Uterus (tissue), 2 donors: ENCODE measurements at regions not wholly inside any gene's neighbourhood (a gene's known extent, or its start where the extent isn't known, plus 50 kb on each side); places are given as distances from the start of the nearest gene placed in this dataset.

Source experiments
- POLR2A ChIP-seq, 2 donors: fragments of 450-650 bp; IDR thresholded peaks; one replicate each; pipeline ENCODE4 v1.6.1; 2016; ENCODE audit warnings: antibody characterized with exemption in 2 of 2, mild to moderate bottlenecking in 1 of 2, moderate library complexity in 1 of 2
- TF ChIP-seq, protein P1 (sequence below), 4 experiments: fragments of 200-600 bp in 2 of 4; fragments of 450-650 bp in 2 of 4; sonication (generic) in 2 of 4; IDR thresholded peaks; one replicate each; pipeline ENCODE4 v1.5.1; 2016 to 2019; ENCODE audit warnings: antibody characterized with exemption in 4 of 4, mild to moderate bottlenecking in 2 of 4, moderate library complexity in 1 of 4

DNA sequence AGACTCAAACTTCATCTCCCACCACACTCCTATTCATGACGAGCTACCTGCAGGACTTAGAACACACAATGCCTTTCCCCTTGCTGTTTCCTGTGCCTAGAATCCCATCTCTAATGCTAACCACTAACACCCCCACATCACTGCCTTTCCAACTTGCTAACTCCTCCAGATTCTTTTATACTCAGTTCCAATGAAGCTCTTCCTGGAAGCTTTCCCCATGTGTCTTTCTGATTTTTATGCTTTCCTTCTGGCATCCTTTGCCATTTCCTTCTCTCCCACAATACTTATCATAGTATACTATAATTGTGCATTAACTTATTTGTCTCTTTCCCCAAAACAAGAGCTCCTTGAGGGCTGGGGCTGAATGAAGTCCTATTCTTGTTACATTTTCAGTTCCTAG lies 115.3 kb upstream of the PLPPR1 start:
- no peak for TF ChIP-seq POLR2A (IDR thresholded peaks at IDR 0.05)
- TF ChIP-seq, protein P1, sequence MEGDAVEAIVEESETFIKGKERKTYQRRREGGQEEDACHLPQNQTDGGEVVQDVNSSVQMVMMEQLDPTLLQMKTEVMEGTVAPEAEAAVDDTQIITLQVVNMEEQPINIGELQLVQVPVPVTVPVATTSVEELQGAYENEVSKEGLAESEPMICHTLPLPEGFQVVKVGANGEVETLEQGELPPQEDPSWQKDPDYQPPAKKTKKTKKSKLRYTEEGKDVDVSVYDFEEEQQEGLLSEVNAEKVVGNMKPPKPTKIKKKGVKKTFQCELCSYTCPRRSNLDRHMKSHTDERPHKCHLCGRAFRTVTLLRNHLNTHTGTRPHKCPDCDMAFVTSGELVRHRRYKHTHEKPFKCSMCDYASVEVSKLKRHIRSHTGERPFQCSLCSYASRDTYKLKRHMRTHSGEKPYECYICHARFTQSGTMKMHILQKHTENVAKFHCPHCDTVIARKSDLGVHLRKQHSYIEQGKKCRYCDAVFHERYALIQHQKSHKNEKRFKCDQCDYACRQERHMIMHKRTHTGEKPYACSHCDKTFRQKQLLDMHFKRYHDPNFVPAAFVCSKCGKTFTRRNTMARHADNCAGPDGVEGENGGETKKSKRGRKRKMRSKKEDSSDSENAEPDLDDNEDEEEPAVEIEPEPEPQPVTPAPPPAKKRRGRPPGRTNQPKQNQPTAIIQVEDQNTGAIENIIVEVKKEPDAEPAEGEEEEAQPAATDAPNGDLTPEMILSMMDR (IDR thresholded peaks at IDR 0.05), result no peak
